Smooth muscle cell of the brain vasculature (primary cell): ENCODE measurements at regions not wholly inside any gene's neighbourhood (a gene's known extent, or its start where the extent isn't known, plus 50 kb on each side); places are given as distances from the start of the nearest gene placed in this dataset.
"Not testable (repeated sequence)": the region's sequence is repeated elsewhere in the genome, so short reads cannot be mapped to it uniquely, and the experiment has no call there.

Experiments used
- DNase-seq: peaks from one replicate; pipeline ENCODE4 v3.0.0-alpha.2; 2012; ENCODE audit warnings: low read depth, low spot score

DNA sequence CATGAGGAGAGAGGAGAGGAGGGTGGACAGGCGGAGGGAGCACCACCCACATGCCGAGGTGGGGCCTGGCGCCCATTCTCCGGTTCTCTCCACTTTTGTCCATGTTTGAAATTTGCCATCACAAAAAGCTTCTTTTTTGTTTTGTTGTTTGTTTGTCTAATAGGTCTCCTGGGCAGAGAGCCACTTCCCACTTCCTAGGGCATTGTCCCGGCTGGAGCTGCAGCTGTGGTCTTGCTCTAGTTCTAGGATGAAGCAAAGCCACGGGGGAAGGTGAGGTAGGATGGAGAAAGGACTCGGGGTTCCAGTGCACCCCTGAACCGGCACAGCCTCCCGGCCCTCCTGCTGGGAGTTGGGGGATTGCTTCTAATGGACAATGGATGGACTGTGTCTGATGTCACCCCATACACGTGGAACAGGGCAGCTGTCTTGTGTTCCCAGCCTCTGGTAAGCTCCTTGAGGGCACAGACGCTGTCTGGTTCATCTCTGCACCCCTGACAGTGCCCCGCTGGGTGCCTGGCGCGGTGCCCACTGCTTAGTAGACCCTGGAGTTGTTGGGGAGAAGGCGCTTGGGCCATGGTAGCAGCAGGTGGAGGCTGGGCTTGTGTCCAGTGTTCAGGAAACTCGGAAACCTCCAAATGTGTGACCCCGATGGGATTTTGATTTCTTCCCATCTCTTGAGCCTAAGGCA is 278.4 kb downstream of the NDUFA10 start:
- DNase-seq = no peak

DNA sequence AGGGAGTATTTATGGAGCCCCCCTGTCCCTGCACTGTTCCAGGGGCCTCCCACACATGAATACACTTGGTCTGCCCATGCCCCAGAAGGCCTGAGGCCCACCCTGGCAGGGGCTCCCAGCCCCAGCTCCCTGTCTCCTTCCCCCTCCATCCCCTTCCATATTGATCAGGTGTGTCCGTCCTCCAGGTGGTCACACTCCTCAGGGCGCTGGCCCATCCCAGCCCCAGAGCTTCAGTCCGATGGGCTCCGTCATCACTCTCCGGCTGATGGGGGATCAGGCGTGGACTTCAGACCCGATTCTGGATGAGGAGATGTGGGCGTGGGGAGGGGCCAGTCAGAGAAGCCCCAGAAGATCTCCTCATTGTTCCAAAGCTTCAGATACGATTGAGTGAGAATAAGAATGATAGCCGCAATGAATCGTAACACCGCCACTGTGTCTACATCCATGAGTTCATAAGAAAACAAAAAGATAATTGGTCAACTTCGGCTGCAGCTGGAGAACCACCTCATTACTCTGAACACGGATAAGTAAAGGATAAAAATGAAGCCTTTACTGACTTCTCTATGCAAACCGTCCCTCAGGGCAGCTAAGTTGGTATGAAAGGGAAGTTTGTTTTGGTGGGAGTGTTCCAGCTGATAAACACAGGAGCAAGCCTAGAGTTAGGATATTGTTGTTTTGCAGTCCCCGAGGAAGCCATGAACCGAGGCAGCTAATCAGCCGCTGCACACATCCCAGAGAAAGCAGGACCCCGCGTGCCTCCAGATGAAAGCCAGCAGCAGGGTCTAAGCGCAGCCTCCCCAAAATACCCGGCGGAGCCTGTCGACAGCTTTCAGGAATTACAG is 279.5 kb downstream of the NDUFA10 start:
- no peak for DNase-seq

DNA sequence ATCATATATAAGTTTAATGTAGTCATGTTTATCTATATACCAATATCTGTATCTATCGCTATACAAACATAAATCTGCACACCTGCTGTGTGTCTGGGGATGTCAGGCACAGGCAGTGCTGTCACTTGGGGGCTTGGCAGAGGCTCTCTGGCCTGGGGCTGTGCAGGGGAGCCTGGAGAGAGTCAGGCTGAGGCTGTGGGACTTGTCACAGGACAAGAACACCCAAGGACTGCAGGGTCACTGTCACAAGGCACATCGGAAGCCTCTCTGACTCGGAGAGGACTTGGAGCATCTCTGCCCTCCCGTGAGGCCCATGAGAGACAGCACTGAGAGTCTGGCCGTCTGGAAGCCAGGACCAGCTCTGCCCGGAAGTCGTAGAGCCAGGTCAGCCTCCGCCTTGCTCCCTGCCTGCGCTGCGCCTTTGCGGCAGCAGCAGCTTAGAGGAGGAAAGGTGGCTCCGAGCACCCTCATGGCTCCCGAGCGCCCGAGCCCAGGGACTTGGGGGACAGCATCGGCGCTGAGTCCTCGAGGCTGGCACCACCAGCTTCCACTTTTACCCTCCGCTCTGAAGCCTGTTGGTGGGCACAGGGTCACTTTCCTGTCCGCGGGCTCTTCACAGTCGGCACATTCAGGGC is 280.3 kb downstream of the NDUFA10 start:
- no peak for DNase-seq

DNA sequence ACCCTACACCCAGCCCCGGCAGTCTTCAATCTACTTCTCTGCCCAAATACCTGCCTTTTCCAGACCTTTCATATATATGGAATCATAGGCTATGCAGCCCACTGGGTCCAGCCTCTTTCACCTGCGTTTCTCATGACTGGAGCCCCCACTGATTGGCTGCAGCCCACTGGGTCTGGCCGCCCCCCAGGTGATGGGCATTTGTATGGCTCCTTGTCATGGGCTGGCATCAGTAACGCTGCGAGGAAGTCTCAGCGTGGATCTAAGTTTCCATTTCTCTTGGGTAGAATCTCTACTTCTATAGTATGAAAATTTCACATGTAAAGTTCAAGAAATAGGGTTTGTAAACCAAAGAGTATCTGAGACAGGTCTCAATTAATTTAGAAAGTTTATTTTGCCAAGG is 281.9 kb downstream of the NDUFA10 start:
- DNase-seq = no peak

DNA sequence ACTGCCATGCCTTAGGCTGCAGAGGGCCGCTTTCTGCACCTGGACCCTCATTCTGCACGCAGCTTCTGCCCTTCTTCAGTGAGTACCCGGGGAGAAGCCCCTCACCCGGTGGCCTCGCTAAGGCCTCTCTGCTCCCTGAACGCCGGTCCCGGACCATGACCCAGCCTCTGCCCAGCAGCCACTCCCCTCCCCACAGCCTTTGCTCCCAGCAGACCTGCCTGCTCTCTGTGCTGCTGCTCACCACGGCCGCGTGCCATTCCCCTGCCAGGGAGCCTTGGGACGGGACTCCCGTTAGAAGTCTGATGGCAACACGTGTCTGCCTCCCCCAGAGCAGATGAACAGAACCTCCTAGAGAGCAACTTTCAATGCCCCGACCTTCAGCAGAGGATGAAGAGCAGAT is 282.8 kb downstream of the NDUFA10 start:
- DNase-seq = no peak

DNA sequence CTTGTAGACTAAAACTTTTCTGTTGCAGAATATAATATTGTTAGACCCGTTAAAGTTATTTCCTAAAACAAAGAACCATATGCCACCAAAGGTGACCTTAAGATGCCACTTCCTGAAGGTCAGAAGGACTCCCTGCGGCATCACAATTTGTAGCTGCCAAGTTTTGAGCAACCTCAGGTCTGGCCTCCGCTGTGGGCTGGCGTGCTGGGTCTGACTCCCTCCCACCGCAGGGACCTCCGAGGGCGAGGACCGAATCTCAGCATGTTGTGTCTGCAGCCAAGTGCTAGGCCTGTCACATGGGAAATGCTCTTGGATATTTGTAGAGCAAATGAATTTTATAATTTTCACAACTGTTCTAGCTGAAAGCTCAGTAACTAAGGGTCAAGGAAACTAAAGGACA is 285.9 kb downstream of the NDUFA10 start:
- DNase-seq = no peak

DNA sequence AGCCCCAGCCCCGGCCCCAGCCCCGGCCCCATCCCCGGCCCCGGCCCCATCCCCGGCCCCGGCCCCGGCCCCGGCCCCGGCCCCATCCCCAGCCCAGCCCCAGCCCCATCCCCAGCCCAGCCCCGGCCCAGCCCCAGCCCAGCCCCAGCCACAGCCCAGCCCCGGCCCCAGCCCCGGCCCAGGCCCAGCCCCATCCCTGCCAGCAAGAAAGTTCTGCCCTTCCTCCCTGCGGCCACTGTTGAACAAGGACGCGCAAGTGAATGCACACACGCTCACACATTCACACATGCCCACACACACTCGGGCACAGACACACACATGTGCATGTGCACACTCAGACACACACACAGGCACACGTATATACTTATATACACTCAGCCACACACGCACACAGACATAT is 287.0 kb downstream of the NDUFA10 start:
- no peak for DNase-seq

DNA sequence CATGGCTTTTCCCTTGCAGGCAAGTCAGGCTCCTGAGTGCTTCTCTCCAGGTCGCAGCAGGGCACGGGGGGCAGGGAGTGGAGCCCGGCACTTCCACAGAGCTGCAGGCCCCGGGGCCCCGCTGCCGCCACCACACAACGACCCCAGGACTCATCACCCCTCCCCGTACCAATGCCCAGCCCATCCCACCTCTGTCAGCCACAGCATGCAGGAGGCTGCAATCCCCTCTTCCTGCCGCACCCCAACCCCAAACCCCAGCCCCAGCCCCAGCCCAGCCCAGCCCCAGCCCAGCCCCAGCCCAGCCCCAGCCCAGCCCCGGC is 288.0 kb downstream of the NDUFA10 start:
- DNase-seq = no peak

DNA sequence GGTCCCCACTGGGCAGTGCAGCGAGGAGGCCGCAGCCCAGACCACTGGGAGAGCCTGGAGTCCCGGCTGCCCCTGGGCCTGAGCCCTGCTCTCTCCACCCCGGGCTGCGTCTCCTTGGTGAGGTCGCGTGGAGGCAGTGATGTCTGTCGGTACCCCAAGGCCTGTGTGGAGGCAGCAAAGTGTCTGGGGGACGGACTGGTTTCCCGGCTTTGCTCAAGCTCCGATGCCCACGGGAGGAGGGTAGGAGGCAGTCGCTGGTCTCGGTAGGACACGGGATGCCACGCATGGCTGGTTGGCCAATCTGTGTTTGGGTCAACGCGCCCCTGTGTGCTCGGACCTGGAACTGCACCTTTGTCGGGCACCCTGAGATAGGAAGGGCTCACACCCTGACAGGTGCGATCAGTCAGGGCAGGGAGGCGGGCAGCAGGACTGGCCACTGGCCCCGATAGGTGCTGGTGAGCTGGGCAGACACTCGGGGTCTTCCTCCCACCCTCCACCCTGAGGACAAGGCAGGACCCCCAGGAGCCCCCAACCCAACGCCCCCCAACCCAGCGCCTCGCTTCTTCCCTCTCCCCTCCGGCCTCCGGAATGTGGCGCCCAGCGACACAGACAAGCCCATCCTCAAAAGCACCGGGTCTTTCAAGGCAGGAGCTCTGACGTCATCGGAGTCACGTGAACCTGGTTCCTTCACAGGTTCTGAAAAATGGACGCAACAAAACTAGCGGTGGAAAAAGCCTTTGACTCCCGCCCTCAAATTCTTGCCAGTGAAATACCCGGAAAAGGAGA is 288.6 kb downstream of the NDUFA10 start:
- DNase-seq = no peak

DNA sequence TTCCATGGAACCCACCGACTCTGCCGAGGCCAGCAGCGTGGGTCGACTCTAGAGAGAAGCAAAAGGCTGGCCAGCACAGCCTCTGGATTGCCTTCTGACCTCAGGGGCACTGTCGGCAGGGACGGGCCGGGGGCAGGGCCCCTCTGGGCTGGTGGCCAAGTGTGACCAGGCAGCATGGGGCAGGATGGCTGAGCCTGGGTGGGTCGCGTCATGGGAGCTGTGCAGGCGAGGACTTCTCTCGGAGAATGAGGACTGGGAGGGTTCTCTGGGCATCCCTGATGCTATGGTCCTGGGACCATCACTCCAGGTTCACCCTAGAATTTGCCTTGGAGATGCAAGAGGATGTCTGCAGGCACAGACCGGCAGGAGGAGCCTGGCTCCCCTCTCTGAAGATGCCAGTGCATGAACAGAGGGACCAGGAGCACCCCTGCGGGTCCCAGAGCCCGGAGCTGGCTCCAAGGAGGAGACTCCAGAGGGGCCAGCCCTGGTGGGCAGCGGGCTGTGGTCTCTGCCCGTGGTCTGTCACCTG is 289.2 kb downstream of the NDUFA10 start:
- no peak for DNase-seq

DNA sequence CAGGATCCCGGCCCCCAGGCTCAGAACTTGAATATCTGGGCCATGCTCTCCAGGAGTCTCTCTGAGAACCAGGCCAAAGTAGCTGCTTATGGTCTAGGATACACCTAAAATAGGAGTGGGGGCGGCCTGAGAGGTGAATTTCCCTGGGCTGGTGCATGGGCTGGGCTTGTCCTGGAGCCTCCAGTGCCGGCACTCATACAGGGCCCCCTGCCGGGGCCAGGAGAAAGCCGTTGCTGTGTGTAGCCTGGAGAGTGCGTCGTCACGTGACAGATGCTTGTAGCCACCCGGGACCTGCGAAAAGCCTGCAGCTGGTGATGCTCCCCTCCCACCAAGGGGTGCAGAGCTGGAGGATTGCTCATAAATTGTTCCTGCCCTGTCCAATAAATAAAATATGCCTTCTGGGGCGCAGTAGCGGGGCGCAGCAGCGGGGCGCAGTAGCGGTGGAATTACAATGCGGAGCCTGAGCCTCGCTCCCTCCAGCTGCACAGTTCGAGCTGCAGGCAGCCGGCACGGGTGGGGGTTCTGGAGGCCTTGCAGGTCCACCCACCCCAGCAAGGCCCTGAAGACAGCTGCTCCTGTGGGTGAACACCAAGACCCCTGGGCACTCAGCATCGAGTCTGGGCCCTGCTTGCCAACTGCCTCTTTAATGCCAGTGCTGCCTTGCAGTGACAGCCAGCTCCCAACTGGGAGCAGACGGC is 289.9 kb downstream of the NDUFA10 start:
- no peak for DNase-seq

DNA sequence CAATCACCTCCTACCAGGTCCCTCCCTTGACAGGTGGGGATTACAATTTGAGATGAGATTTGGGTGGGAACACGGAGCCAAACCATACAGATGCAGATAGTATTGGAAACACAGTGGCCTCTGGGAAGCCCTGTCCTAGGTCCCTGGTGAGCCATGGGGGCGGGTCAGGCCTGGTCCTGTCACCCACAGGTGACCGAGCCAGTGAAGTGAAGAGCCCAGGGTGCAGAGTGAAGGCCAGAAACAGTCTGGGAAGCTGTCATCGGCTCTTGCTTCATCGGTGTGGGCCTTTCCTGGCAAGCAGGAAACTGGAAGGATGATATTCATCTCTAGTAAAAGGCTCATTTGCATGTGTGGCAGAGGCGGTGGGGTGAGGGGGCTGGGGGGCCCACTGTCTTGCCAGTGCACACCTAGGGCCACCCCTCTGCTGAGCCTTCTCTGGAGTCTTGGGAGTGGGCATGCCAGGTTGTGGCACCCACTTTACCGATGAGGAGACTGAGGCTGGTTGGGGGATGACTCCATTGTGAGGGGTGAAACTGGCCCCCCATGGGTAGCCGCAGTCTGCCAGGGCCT is 290.6 kb downstream of the NDUFA10 start:
- DNase-seq = no peak

DNA sequence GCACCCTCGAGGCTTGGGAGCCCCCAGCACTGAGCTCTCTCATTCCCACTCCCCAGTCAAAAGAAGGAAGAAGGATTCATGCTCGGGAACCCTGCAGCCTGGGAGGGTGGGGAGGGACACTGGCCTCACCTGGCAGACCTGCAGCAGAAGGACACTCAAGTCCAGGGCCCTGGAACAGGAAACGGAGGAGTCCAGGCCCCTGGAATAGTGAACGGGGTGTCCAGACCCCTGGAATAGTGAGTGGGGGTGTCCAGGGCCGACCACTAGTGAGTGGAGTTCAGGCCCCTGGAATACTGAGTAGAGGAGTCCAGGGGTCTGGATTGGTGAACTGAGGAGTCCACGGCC is 292.5 kb downstream of the NDUFA10 start:
- DNase-seq = no peak

DNA sequence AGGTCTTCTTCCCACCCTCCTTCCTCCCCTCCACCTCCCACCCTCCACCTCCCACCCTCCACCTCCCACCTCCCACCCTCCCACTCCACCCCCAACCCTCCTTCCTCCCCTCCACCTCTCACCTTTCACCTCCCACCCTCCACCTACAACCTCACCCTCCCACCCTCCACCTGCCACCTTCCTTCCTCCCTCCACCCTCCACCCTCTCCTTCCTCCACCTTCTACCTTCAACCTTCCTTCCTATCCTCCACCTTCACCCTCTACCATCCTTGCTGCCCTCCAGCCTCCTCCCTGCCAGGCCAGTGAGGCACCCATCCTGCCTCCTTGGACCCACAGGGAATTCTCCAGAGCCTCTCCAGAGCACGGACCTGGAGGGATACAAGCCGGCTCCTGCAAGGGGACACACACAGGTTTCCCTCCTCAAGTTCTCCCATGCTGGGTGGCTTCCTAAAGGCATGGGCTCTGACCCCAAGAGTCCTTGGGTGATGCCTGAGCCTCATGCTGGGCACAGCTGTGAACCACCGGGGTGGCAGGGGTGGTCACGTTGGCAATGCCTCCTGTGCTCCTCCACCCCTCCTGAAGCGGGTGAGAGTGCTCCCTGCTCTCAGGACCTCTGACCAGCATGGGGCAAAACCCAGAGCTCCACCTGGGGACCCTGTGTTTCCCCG is 293.0 kb downstream of the NDUFA10 start:
- no peak for DNase-seq

DNA sequence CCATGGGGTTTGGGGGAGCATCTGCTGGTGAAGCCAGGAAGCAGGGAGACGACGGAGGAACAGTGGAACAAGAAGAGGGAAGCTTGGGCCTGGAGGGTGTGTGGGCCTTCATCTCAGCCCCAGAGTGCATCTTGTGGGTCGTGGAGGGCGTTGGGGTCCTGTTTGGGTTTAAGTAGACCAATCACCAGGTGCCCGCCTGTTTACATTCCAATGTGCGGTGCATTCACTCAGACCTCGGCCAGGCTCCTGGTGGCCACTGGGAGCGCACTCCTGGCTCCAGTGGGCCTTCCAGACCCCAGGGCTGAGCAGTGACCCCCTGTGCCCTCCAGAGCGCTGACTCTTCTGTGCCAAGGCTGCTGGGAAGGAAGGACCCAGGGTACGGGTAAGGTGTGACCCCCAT is 293.7 kb downstream of the NDUFA10 start:
- DNase-seq = no peak

DNA sequence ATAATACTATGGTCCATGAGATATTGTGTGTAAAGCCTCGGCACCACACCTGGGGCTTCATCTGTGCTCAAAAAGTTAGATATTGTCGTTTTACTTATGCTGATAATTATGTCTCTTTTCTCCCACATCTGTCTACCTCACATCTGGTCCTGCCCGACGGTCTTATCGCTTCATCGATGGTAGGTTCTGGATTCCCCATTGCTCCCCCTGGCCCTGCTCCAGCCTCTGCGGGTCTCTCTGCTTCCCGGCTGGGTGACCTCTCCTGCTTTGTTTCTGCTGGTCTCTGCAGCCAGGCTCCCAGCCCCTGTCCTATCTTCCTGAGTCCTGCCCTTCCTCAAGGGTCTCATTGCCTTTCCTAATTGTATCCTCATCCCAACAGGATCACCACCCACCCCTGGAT is 294.2 kb downstream of the NDUFA10 start:
- DNase-seq = no peak

DNA sequence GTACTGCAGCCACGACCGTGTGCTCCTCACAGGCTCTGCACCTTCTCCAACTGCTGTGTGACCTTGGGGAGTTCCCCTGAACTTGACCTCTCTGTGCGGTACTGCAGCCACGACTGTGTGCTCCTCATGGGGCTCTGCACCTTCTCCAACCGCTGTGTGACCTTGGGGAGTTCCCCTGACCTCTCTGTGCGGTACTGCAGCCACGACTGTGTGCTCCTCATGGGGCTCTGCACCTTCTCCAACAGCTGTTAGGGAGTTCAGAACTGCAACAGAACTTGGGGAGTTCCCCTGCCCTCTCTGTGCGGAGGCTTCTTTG is 294.6 kb downstream of the NDUFA10 start:
- DNase-seq = not testable (repeated sequence)

DNA sequence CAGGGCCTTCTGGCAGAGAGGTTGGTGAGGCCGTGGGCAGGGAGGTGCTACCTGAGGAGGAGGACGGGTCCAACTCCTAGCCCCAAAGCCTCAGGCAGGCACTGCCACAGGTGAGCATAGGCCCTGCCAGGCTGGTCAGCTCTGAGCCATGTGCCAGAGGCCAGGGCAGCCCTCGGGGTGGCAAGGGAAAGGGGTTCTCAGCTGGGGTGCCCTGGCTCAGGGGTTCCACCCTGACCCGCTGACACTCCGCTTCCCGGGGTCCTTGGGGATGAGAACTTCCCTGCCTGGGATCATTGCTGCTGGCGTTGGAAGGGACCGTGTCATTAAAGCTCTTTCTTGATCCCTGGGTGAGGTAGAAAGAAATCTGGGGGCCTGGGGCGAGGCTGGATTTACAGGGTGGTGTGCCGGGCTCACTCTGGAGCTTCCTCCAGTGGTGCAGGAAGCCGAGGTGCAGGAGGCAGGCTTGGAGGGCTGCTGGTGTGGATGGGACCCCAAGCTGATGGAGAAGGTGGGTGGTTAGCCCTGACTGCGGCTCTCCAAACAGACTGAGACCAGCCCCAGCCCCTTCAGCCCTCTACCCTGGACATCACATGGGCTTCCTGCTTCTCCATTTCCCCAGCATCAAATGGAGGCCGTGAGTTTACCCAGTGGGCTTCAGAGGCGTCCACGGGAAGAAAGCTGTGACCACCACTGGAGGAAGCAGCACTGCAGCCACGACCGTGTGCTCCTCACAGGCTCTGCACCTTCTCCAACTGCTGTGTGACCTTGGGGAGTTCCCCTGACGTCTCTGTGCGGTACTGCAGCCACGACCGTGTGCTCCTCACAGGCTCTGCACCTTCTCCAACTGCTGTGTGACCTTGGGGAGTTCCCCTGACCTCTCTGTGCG is 295.2 kb downstream of the NDUFA10 start:
- no peak for DNase-seq

DNA sequence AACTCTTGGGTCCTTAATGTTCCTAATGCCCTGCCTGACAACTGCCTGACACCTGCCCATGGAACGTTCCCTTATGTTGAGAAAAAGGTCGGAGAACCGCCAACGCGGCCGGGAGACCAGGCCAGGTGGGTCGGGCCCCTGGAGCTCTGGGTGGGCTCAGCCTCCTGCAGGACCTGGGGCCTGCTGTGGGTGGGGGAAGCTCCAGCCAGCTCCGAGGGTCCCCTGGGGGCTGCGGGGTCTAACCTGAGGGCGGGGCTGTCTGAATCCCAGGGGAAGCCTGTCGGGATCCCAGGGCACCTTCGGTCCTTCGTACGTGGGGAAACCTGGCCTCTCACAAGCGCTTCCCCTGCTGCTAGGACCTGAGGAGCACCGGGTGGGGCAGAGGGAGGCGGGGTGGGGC is 296.0 kb downstream of the NDUFA10 start:
- DNase-seq = no peak

DNA sequence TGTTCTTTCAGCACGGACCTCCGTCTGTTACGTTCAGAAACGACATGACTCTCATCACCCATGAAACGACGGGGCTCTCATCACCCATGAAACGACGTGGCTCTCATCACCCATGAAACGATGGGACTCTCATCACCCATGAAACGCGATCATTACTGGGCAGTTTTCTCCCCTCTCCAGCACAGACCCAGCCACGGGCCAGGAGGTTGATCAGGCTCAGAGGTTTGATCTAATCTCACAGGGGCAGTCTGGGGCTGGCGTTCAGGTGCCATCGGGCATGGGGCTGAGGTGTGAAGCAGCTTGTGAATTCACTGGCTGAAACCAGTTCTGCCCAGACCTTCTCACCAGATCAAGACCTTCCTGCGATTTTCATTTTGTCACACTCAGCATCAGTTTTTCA is 296.4 kb downstream of the NDUFA10 start:
- no peak for DNase-seq
